ENCODE measurements at regions not wholly inside any gene's neighbourhood (a gene's known extent, or its start where the extent isn't known, plus 50 kb on each side); places are given as distances from the start of the nearest gene placed in this dataset.

DNA sequence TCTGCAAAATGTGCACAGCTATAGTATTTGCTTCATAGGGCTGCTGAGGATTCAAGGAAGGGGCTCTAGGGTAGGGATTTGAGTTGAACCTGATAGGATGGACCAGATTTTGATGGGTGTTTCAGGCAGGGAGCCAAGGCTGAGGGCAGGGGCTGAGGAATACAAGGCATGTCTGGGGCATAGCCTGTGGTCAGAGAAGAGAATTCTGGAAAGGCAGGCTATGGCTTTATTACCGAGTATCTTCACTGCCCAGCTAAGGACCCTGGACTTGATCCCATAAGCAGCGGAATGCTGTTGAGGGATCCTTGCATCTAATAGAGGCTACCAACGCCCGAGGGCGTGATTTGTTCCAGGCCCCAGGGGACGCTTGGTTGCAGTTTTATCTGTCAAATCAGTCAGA lies 193.0 kb upstream of the TLE3 start:
- Histone ChIP-seq H3K4me3 (no peak overlapping the region), H3K27ac (ENCODE audit: extremely low read depth, low read depth, low read length) (no peak overlapping the region), H3K79me2 (ENCODE audit: control insufficient read depth, insufficient read depth, low read length) (no peaks in the 10 kb centered on the region), H3K9ac (ENCODE audit: insufficient read depth in 1 of 2, low read depth in 2 of 2, low read length in 2 of 2) (no peak overlapping the region), H4K20me1 (replicated peaks; ENCODE audit: control insufficient read depth, insufficient read depth, low read length) (no peaks in the 10 kb centered on the region), H2AFZ (ENCODE audit: low read depth, low read length) (no peak overlapping the region), H3K4me1 (replicated peaks in 1 of 2; ENCODE audit: control insufficient read depth in 2 of 2, insufficient read depth in 2 of 2, low read length in 2 of 2) (no peaks in the 10 kb centered on the region), H3K9me3 (replicated peaks; ENCODE audit: control insufficient read depth, insufficient read depth, low read depth, low read length) (no peaks in the 10 kb centered on the region), H3K9me1 (ENCODE audit: control insufficient read depth, insufficient read depth, low read length) (no peaks in the 10 kb centered on the region), H3K36me3 (ENCODE audit: control insufficient read depth, insufficient read depth, low read length) (no peaks in the 10 kb centered on the region), H3K4me2 (ENCODE audit: insufficient read depth, low read length) (no peak overlapping the region), H3K27me3 (ENCODE audit: control insufficient read depth in 2 of 2, insufficient read depth in 2 of 2, low read length in 2 of 2) (peaks cover 5 to 51% of the 10 kb centered on the region in 2 experiments; a peak in 3 of 5 replicates)
- ATAC-seq (no peak), DNase-seq (ENCODE audit: extremely low read depth in 1 of 4, low spot score in 3 of 4) (no peak), FAIRE-seq (no peak)
- in situ Hi-C loops (cut with MboI) (no loop called here), intact Hi-C loops (cut with micrococcal nuclease) (no loop called here)
- no TSS peak for BruUV-seq (replicated peaks)
- 2% methylated on average over 6 of the region's 6 CpGs for WGBS (ENCODE audit: insufficient coverage, low coverage, missing lambda C conversion rate)
- ChIA-PET POLR2A (interaction anchor here (1.2 kb wide), 1 partner anchor 52 kb away, joined by 3 read pairs; no protein-coding TSS in a partner anchor), CTCF (ENCODE audit: low intra/inter-chr PET ratio) (no interaction called here)
- no peak for TF ChIP-seq HNRNPL (IDR thresholded peaks at IDR 0.05; ENCODE audit: low read depth, low read length)
- TF ChIP-seq PHTF2 (CRISPR knock-in tag; IDR thresholded peaks at IDR 0.05) = no peak
- TF ChIP-seq, protein P1, sequence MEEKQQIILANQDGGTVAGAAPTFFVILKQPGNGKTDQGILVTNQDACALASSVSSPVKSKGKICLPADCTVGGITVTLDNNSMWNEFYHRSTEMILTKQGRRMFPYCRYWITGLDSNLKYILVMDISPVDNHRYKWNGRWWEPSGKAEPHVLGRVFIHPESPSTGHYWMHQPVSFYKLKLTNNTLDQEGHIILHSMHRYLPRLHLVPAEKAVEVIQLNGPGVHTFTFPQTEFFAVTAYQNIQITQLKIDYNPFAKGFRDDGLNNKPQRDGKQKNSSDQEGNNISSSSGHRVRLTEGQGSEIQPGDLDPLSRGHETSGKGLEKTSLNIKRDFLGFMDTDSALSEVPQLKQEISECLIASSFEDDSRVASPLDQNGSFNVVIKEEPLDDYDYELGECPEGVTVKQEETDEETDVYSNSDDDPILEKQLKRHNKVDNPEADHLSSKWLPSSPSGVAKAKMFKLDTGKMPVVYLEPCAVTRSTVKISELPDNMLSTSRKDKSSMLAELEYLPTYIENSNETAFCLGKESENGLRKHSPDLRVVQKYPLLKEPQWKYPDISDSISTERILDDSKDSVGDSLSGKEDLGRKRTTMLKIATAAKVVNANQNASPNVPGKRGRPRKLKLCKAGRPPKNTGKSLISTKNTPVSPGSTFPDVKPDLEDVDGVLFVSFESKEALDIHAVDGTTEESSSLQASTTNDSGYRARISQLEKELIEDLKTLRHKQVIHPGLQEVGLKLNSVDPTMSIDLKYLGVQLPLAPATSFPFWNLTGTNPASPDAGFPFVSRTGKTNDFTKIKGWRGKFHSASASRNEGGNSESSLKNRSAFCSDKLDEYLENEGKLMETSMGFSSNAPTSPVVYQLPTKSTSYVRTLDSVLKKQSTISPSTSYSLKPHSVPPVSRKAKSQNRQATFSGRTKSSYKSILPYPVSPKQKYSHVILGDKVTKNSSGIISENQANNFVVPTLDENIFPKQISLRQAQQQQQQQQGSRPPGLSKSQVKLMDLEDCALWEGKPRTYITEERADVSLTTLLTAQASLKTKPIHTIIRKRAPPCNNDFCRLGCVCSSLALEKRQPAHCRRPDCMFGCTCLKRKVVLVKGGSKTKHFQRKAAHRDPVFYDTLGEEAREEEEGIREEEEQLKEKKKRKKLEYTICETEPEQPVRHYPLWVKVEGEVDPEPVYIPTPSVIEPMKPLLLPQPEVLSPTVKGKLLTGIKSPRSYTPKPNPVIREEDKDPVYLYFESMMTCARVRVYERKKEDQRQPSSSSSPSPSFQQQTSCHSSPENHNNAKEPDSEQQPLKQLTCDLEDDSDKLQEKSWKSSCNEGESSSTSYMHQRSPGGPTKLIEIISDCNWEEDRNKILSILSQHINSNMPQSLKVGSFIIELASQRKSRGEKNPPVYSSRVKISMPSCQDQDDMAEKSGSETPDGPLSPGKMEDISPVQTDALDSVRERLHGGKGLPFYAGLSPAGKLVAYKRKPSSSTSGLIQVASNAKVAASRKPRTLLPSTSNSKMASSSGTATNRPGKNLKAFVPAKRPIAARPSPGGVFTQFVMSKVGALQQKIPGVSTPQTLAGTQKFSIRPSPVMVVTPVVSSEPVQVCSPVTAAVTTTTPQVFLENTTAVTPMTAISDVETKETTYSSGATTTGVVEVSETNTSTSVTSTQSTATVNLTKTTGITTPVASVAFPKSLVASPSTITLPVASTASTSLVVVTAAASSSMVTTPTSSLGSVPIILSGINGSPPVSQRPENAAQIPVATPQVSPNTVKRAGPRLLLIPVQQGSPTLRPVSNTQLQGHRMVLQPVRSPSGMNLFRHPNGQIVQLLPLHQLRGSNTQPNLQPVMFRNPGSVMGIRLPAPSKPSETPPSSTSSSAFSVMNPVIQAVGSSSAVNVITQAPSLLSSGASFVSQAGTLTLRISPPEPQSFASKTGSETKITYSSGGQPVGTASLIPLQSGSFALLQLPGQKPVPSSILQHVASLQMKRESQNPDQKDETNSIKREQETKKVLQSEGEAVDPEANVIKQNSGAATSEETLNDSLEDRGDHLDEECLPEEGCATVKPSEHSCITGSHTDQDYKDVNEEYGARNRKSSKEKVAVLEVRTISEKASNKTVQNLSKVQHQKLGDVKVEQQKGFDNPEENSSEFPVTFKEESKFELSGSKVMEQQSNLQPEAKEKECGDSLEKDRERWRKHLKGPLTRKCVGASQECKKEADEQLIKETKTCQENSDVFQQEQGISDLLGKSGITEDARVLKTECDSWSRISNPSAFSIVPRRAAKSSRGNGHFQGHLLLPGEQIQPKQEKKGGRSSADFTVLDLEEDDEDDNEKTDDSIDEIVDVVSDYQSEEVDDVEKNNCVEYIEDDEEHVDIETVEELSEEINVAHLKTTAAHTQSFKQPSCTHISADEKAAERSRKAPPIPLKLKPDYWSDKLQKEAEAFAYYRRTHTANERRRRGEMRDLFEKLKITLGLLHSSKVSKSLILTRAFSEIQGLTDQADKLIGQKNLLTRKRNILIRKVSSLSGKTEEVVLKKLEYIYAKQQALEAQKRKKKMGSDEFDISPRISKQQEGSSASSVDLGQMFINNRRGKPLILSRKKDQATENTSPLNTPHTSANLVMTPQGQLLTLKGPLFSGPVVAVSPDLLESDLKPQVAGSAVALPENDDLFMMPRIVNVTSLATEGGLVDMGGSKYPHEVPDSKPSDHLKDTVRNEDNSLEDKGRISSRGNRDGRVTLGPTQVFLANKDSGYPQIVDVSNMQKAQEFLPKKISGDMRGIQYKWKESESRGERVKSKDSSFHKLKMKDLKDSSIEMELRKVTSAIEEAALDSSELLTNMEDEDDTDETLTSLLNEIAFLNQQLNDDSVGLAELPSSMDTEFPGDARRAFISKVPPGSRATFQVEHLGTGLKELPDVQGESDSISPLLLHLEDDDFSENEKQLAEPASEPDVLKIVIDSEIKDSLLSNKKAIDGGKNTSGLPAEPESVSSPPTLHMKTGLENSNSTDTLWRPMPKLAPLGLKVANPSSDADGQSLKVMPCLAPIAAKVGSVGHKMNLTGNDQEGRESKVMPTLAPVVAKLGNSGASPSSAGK (IDR thresholded peaks at IDR 0.05) = no peak
- no peak for TF ChIP-seq DDX20 (tag; IDR thresholded peaks at IDR 0.05; ENCODE audit: low read depth)
- TF ChIP-seq, protein P2, sequence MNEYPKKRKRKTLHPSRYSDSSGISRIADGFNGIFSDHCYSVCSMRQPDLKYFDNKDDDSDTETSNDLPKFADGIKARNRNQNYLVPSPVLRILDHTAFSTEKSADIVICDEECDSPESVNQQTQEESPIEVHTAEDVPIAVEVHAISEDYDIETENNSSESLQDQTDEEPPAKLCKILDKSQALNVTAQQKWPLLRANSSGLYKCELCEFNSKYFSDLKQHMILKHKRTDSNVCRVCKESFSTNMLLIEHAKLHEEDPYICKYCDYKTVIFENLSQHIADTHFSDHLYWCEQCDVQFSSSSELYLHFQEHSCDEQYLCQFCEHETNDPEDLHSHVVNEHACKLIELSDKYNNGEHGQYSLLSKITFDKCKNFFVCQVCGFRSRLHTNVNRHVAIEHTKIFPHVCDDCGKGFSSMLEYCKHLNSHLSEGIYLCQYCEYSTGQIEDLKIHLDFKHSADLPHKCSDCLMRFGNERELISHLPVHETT (CRISPR knock-in tag; conservative IDR thresholded peaks at IDR 0.05 in 1 of 2, IDR thresholded peaks at IDR 0.05 in 1 of 2) = no peak
